ENCODE measurements at regions not wholly inside any gene's neighbourhood (a gene's known extent, or its start where the extent isn't known, plus 50 kb on each side); places are given as distances from the start of the nearest gene placed in this dataset.
"Not testable (repeated sequence)": the region's sequence is repeated elsewhere in the genome, so short reads cannot be mapped to it uniquely, and the experiment has no call there.

- TF ChIP-seq, protein P1, sequence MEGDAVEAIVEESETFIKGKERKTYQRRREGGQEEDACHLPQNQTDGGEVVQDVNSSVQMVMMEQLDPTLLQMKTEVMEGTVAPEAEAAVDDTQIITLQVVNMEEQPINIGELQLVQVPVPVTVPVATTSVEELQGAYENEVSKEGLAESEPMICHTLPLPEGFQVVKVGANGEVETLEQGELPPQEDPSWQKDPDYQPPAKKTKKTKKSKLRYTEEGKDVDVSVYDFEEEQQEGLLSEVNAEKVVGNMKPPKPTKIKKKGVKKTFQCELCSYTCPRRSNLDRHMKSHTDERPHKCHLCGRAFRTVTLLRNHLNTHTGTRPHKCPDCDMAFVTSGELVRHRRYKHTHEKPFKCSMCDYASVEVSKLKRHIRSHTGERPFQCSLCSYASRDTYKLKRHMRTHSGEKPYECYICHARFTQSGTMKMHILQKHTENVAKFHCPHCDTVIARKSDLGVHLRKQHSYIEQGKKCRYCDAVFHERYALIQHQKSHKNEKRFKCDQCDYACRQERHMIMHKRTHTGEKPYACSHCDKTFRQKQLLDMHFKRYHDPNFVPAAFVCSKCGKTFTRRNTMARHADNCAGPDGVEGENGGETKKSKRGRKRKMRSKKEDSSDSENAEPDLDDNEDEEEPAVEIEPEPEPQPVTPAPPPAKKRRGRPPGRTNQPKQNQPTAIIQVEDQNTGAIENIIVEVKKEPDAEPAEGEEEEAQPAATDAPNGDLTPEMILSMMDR (IDR thresholded peaks at IDR 0.05): not testable (repeated sequence)
- TF ChIP-seq ZFX (IDR thresholded peaks at IDR 0.05; ENCODE audit: borderline replicate concordance): not testable (repeated sequence)
Observed at GRCh38 chr4:64727391-64727790, 318.1 kb upstream of the TECRL start.

Data from 22Rv1 (cell line).